GM12864 (cell line): ENCODE measurements at regions not wholly inside any gene's neighbourhood (a gene's known extent, or its start where the extent isn't known, plus 50 kb on each side); places are given as distances from the start of the nearest gene placed in this dataset.
A peak's percentile ranks its signal among the peaks of the same experiment; 100 is the strongest.

Source experiments
- DNase-seq: peaks from one replicate; pipeline ENCODE4 v3.0.0-alpha.2; 2011; ENCODE audit warnings: low read depth
- H3K4me3 ChIP-seq: 2 replicates; pipeline ENCODE4 v1.5.1; 2011; ENCODE audit warnings: mild to moderate bottlenecking, low read depth, low read length, control low read depth
- TF ChIP-seq, protein P1 (sequence below): IDR thresholded peaks from 2 replicates; pipeline ENCODE4 v1.5.1; 2011; ENCODE audit warnings: low read depth, mild to moderate bottlenecking, moderate library complexity, low read length, control low read depth, inconsistent platforms; ENCODE audit errors: missing control alignments

DNA sequence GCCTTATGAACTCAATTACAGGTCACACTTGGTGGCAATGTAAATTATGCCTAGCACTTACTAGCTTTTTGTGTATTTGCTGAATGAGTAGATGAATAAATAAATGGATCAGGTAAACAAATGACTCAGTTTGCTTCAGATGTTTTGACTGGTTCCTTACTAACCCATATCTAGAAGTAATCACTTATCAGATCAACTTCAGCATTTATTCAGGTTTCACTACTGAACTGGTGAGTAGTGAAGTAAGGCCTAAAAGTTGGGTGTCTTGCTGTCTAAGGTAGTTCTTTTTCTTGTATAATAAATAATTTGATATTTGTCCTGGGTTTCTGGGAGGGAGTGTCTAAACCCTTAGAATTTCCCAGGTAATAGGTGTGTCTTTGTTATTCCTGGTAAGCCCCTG is 205.0 kb downstream of the UXS1 start:
- TF ChIP-seq, protein P1, sequence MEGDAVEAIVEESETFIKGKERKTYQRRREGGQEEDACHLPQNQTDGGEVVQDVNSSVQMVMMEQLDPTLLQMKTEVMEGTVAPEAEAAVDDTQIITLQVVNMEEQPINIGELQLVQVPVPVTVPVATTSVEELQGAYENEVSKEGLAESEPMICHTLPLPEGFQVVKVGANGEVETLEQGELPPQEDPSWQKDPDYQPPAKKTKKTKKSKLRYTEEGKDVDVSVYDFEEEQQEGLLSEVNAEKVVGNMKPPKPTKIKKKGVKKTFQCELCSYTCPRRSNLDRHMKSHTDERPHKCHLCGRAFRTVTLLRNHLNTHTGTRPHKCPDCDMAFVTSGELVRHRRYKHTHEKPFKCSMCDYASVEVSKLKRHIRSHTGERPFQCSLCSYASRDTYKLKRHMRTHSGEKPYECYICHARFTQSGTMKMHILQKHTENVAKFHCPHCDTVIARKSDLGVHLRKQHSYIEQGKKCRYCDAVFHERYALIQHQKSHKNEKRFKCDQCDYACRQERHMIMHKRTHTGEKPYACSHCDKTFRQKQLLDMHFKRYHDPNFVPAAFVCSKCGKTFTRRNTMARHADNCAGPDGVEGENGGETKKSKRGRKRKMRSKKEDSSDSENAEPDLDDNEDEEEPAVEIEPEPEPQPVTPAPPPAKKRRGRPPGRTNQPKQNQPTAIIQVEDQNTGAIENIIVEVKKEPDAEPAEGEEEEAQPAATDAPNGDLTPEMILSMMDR = no peak
- DNase-seq = no peak
- no peak overlapping the region for H3K4me3 ChIP-seq

DNA sequence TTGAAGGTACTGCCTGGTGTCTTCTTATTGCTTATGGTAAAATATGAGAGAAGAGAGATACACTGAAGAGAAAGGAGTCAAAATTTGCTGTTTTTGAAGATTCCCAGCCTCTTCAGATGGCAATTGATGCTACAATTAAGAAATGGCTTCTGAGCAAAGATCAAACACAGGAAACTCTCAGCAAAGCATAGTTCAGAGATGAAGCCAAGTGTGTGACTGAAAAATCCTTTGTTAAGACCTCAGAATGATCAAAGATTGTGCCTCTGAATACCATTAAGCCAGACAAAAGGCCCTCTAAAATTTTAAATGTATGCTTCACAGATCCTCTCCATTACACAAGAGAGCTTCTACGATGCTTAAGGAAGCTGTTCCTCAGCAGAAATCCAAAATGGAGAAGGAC is 216.3 kb downstream of the UXS1 start:
- DNase-seq = no peak
- TF ChIP-seq, protein P1 = no peak
- no peak overlapping the region for H3K4me3 ChIP-seq

DNA sequence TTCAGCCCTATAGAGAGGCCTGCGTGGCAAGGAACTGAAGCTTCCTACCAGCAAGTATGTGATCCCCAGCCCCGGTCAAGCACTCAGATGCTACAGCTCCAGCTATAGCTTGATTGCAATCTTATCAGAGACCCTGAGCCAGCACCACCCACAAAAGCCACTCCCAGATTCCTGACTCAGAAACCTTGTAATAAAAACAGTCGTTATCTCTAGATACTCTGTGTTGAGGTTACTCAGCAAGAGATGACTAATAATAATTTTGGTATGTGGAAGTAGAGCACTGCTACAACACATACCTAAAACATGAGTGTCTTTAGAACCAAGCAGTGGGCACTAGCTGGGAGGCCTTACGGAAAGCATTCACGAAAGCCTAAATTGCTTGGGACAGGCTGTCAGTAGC is 216.9 kb downstream of the UXS1 start:
- H3K4me3 ChIP-seq = no peak overlapping the region
- DNase-seq = no peak
- TF ChIP-seq, protein P1 = no peak

DNA sequence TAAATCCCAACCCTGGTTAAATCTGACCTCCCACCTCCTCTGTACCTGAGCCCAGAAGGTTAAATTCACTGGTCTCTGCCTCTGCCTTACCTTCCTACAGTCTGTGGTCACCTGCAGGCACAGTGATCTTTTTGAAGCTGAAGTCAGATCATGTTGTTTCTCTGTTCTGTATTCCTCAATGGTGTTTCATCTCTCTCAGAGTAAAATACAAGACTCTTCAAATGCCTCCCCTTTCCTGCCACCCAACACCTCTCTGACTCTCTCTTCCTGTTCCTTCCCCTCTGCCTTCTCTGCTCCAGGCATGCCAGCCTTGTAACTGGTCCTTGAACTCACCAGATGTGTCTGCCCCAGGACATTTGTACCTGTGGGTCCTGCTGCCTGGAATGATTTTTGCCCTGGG is 219.3 kb downstream of the UXS1 start:
- TF ChIP-seq, protein P1 = no peak
- DNase-seq = no peak
- H3K4me3 ChIP-seq = no peak overlapping the region

DNA sequence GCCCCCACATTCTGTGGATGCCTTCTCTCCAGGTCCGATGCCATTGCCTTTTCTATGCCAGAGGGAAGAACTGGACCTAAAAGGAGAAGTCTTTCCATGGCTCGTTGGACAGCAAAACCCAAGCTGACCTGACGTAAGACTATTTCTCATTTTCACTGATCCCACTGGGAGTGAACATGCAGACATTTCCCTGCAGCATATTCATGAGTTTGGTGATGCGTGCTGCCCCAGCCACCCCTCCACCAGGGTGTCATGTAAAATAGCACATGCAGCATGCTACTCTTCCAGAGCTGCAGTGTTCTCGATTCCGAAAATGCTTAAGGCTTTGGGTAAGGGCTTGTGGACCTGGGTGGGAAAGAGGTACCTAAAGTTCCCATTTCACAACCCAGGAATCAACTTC is 221.2 kb downstream of the UXS1 start:
- no peak overlapping the region for H3K4me3 ChIP-seq
- DNase-seq = no peak
- TF ChIP-seq, protein P1 = no peak

DNA sequence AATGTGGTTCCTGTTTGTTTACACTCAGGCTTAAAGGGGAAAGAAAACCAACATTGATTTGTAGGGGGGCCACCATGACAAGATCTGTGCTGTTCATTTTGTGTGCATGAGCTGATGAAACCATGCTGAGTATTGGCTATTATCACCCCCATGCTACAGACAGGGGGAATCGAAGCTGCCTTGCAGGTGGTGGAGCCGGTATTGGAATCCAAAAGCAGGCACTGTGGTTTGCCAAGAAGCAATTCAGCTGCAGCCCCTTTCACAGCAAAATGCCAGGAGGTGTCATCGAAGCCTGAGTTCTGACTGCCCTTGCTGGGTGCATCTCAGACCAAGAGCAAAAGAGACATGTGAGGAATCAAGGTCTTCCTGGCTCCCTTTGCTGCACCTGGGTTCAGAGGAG is 221.9 kb downstream of the UXS1 start:
- H3K4me3 ChIP-seq = no peak overlapping the region
- DNase-seq = no peak
- TF ChIP-seq, protein P1 = no peak

DNA sequence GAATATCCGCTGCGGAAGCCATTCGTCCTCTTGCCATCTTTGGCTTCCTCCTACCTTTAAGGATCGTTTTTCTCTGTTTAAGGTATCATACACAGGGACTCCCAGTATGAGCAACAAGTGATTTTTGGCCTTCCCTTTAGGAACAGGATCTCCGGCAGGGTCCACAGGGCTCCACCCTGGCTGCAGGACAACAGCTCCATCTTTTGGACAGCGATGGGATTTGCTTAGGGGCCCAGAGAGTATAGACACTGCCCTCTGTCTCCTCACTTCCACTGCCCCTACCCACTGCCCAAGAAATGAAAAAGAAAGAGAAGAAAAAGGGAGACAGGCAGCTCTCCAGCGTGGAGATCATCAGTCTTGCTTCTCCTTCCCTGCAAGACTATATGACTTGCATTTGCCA is 224.5 kb downstream of the UXS1 start:
- TF ChIP-seq, protein P1 = peak; percentile 51
- no peak for DNase-seq
- no peak overlapping the region for H3K4me3 ChIP-seq
